Breast epithelium (tissue), 3 donors: ENCODE measurements at regions not wholly inside any gene's neighbourhood (a gene's known extent, or its start where the extent isn't known, plus 50 kb on each side); places are given as distances from the start of the nearest gene placed in this dataset.

ENCODE experiments used
- POLR2A ChIP-seq: fragments of 450-650 bp; IDR thresholded peaks from one replicate; pipeline ENCODE4 v1.6.1; 2016; ENCODE audit warnings: antibody characterized with exemption, mild to moderate bottlenecking, moderate library complexity
- POLR2AphosphoS5 ChIP-seq, 3 donors: sonication (generic); formaldehyde crosslinking; IDR thresholded peaks; one replicate each; pipeline ENCODE4 v1.6.1; 2017; ENCODE audit warnings: antibody characterized with exemption in 3 of 3
- TF ChIP-seq, protein P1 (sequence below), 3 donors: fragments of 450-650 bp; IDR thresholded peaks; one replicate each; pipeline ENCODE4 v1.5.1; 2016 to 2017; ENCODE audit warnings: antibody characterized with exemption in 3 of 3, mild to moderate bottlenecking in 3 of 3, moderate library complexity in 3 of 3

DNA sequence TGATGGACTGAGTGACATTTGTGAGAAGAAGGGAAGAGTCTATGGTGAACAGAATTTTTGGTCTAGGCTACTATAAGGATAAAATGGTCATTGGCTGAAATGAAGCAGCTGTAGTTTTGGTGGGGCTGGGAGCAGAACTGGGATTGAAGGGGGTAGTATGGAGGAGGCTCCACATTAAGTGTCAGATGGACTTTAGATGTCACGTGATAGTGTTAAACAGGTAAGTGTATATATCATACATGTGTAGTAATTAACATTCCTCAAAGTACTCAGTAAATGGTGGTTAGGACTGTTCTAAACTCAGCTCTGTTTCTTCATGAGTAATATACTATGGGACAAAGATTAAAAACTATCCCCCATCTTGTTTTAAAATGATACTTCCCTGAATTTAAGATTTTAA is 947.9 kb downstream of the PDHA2 start:
- TF ChIP-seq, protein P1, sequence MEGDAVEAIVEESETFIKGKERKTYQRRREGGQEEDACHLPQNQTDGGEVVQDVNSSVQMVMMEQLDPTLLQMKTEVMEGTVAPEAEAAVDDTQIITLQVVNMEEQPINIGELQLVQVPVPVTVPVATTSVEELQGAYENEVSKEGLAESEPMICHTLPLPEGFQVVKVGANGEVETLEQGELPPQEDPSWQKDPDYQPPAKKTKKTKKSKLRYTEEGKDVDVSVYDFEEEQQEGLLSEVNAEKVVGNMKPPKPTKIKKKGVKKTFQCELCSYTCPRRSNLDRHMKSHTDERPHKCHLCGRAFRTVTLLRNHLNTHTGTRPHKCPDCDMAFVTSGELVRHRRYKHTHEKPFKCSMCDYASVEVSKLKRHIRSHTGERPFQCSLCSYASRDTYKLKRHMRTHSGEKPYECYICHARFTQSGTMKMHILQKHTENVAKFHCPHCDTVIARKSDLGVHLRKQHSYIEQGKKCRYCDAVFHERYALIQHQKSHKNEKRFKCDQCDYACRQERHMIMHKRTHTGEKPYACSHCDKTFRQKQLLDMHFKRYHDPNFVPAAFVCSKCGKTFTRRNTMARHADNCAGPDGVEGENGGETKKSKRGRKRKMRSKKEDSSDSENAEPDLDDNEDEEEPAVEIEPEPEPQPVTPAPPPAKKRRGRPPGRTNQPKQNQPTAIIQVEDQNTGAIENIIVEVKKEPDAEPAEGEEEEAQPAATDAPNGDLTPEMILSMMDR (IDR thresholded peaks at IDR 0.05) = no peak
- TF ChIP-seq POLR2A (no peak), POLR2AphosphoS5 (IDR thresholded peaks at IDR 0.05) (no peak)
